Fibroblast of gingiva (primary cell): ENCODE measurements at regions not wholly inside any gene's neighbourhood (a gene's known extent, or its start where the extent isn't known, plus 50 kb on each side); places are given as distances from the start of the nearest gene placed in this dataset.
"Not testable (repeated sequence)": the region's sequence is repeated elsewhere in the genome, so short reads cannot be mapped to it uniquely, and the experiment has no call there.

Experiments used
- DNase-seq: peaks from one replicate; pipeline ENCODE4 v3.0.0-alpha.2; 2011; ENCODE audit warnings: low read depth

DNA sequence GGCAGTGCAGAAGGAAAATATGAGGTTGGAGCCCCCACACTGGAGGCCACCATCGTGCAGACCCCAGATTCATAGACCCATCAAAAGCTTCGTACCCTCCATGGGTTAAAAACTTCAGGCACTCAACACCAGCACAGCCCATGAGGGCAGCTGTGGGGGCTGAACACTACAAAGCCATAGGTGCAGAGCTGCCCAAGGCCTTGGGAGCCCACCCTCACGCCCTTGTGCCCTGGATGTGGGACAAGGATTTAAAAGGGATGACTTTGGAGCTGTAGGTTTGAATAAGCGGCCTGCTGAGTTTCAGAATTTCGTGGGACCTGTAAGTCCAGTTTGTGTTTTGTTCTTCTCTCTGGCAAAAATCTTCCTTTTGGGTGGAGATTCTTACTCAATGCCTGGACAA lies 747.6 kb downstream of the SPATA31A6 start:
- DNase-seq, result not testable (repeated sequence)

- DNase-seq, result not testable (repeated sequence)
These were observed 754.2 kb downstream of the SPATA31A6 start for GRCh38 chr9:42937583-42938235.

GRCh38 chr9:42947050-42947449 lies 763.6 kb downstream of the SPATA31A6 start:
- DNase-seq, result peak; percentile 24

DNA sequence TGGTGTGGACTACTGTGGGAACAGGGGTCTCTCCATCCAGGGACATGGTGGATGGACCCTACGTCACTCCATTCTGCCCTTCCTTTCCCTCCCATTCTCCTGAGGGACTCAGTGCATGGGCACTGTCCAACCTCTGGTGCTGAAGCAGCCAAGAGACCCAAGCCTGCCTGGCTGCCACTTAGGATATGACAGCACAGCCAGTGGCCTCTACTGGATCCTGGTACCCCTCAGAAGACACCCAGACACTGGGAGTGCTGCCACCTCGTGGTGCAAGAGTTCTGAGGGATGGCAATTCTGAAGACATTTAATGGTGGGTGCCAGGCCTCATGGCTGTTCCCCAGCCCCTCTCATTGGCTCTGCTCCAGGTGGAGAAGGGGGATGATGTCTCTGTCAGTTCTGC lies 767.8 kb downstream of the SPATA31A6 start:
- not testable (repeated sequence) for DNase-seq

- not testable (repeated sequence) for DNase-seq
These were observed 781.7 kb downstream of the SPATA31A6 start for GRCh38 chr9:42965155-42965554.

GRCh38 chr9:42971872-42972271 lies 788.4 kb downstream of the SPATA31A6 start:
- DNase-seq, result not testable (repeated sequence)

- not testable (repeated sequence) for DNase-seq
These were observed 791.3 kb downstream of the SPATA31A6 start for GRCh38 chr9:42974725-42975124.

GRCh38 chr9:42984761-42985160 lies 801.3 kb downstream of the SPATA31A6 start:
- not testable (repeated sequence) for DNase-seq
